ENCODE measurements at regions not wholly inside any gene's neighbourhood (a gene's known extent, or its start where the extent isn't known, plus 50 kb on each side); places are given as distances from the start of the nearest gene placed in this dataset.

GRCh38 chr14:76324133-76324532 lies 51.8 kb upstream of the ESRRB start:
- Histone ChIP-seq H3K36me3 (ENCODE audit: insufficient read depth, low read length) (no peaks in the 10 kb centered on the region), H3K4me3 (ENCODE audit: low read depth, low read length, poor library complexity, severe bottlenecking) (no peak overlapping the region), H3K27ac (ENCODE audit: low read depth, low read length, poor library complexity, severe bottlenecking) (no peak overlapping the region), H2AFZ (ENCODE audit: low read length) (no peak overlapping the region), H3K79me2 (ENCODE audit: insufficient read depth, low read depth, low read length) (no peaks in the 10 kb centered on the region), H3K9me3 (ENCODE audit: low read length) (no peaks in the 10 kb centered on the region), H3K4me2 (ENCODE audit: low read length) (no peak overlapping the region), H4K20me1 (ENCODE audit: insufficient read depth, low read length) (no peaks in the 10 kb centered on the region), H3K9me2 (ENCODE audit: insufficient read depth, low read length) (no peaks in the 10 kb centered on the region), H3K4me1 (ENCODE audit: insufficient read depth, low read length, poor library complexity, severe bottlenecking) (no peaks in the 10 kb centered on the region)
- BruUV-seq (replicated peaks): no TSS peak
- no peak for DNase-seq (ENCODE audit: low spot score)
- no peak for TF ChIP-seq EZH2phosphoT487 (IDR thresholded peaks at IDR 0.05; ENCODE audit: borderline replicate concordance, low read depth, low read length)
- CTCF ChIA-PET (ENCODE audit: unreplicated experiment): no interaction called here
- POLR2A ChIA-PET: no interaction called here
- intact Hi-C loops (cut with micrococcal nuclease; ENCODE audit: unreplicated experiment): no loop called here

All from OCI-LY7 (cell line).